HT-29 (cell line): ENCODE measurements at regions not wholly inside any gene's neighbourhood (a gene's known extent, or its start where the extent isn't known, plus 50 kb on each side); places are given as distances from the start of the nearest gene placed in this dataset.

Source experiments
- DNase-seq: peaks from one replicate; pipeline ENCODE4 v3.0.0-alpha.2; 2015; ENCODE audit warnings: low spot score

GRCh38 chr10:55500931-55501559 lies 700.0 kb upstream of the PCDH15 start:
- peak; percentile 58 for DNase-seq

GRCh38 chr10:55497893-55498499 lies 697.0 kb upstream of the PCDH15 start:
- no peak for DNase-seq

GRCh38 chr10:55495555-55495954 lies 694.5 kb upstream of the PCDH15 start:
- no peak for DNase-seq

GRCh38 chr10:55491712-55492111 lies 690.7 kb upstream of the PCDH15 start:
- DNase-seq = no peak

GRCh38 chr10:55485827-55486226 lies 684.8 kb upstream of the PCDH15 start:
- no peak for DNase-seq

- no peak for DNase-seq
Observed at GRCh38 chr10:55476129-55476528, 675.1 kb upstream of the PCDH15 start.

GRCh38 chr10:55474258-55474657 lies 673.2 kb upstream of the PCDH15 start:
- DNase-seq = no peak

GRCh38 chr10:55470840-55471239 lies 669.8 kb upstream of the PCDH15 start:
- DNase-seq = no peak

- no peak for DNase-seq
Observed at GRCh38 chr10:55466806-55467504, 665.9 kb upstream of the PCDH15 start.

- DNase-seq = no peak
Observed at GRCh38 chr10:55464083-55464482, 663.1 kb upstream of the PCDH15 start.

GRCh38 chr10:55460008-55460407 lies 659.0 kb upstream of the PCDH15 start:
- DNase-seq = no peak

- DNase-seq = no peak
Observed at GRCh38 chr10:55449981-55450380, 649.0 kb upstream of the PCDH15 start.

GRCh38 chr10:55446441-55447002 lies 645.5 kb upstream of the PCDH15 start:
- no peak for DNase-seq

GRCh38 chr10:55441777-55442176 lies 640.7 kb upstream of the PCDH15 start:
- DNase-seq = no peak

- no peak for DNase-seq
Observed at GRCh38 chr10:55426138-55426537, 625.1 kb upstream of the PCDH15 start.

GRCh38 chr10:55410415-55410885 lies 609.4 kb upstream of the PCDH15 start:
- peak; percentile 3 for DNase-seq

GRCh38 chr10:55404094-55404493 lies 603.1 kb upstream of the PCDH15 start:
- no peak for DNase-seq

GRCh38 chr10:55400075-55400849 lies 599.2 kb upstream of the PCDH15 start:
- no peak for DNase-seq

- no peak for DNase-seq
Observed at GRCh38 chr10:55398497-55398882, 597.5 kb upstream of the PCDH15 start.

- DNase-seq = no peak
Observed at GRCh38 chr10:55397777-55398496, 596.9 kb upstream of the PCDH15 start.

GRCh38 chr10:55378196-55378595 lies 577.2 kb upstream of the PCDH15 start:
- DNase-seq = no peak
